ENCODE measurements at regions not wholly inside any gene's neighbourhood (a gene's known extent, or its start where the extent isn't known, plus 50 kb on each side); places are given as distances from the start of the nearest gene placed in this dataset.

GRCh38 chr2:6524691-6525474 is 340.8 kb downstream of the CMPK2 start:
- TF ChIP-seq EZH2 (IDR thresholded peaks at IDR 0.05; ENCODE audit: low read length): no peak
- TF ChIP-seq CTCF (optimal IDR thresholded peaks at IDR 0.05 in 1 of 3, IDR thresholded peaks at IDR 0.05 in 1 of 3, conservative IDR thresholded peaks at IDR 0.05 in 1 of 3; ENCODE audit: extremely low read depth in 1 of 3, insufficient read depth in 2 of 3, low read length in 3 of 3): no peak
